Thoracic aorta (tissue), 2 donors: ENCODE measurements at regions not wholly inside any gene's neighbourhood (a gene's known extent, or its start where the extent isn't known, plus 50 kb on each side); places are given as distances from the start of the nearest gene placed in this dataset.

Source experiments
- ATAC-seq: fragments of 150-250 bp; one replicate; pipeline ENCODE4 v1.8.0; 2017; ENCODE audit warnings: low read depth; ENCODE audit not compliant: insufficient number of reproducible peaks, low FRiP score
- DNase-seq: peaks from one replicate; pipeline ENCODE4 v3.0.0-alpha.2; 2020; ENCODE audit warnings: low spot score
- H3K27ac ChIP-seq, 2 donors: fragments of 200-600 bp; sonication (generic); 1 replicate in 1 of 2; 2 replicates in 1 of 2; pipeline ENCODE4 v1.5.1; 2016; ENCODE audit warnings: mild to moderate bottlenecking in 2 of 2, moderate library complexity in 2 of 2
- H3K27me3 ChIP-seq: fragments of 200-600 bp; sonication (generic); replicated peaks from 2 replicates; pipeline ENCODE4 v1.6.0; 2016; ENCODE audit warnings: mild to moderate bottlenecking; ENCODE audit not compliant: insufficient read depth
- H3K36me3 ChIP-seq: fragments of 200-600 bp; sonication (generic); one replicate; pipeline ENCODE4 v1.5.1; 2016
- H3K4me1 ChIP-seq, 2 donors: fragments of 200-600 bp; sonication (generic); 1 replicate in 1 of 2; 2 replicates in 1 of 2; pipeline versions ENCODE4 v1.5.1 to v1.6.0; 2016; ENCODE audit warnings: low read depth in 2 of 2, mild to moderate bottlenecking in 1 of 2; ENCODE audit not compliant: control insufficient read depth in 1 of 2
- H3K4me3 ChIP-seq: fragments of 200-600 bp; sonication (generic); 2 replicates; pipeline ENCODE4 v1.5.1; 2016; ENCODE audit warnings: mild to moderate bottlenecking
- H3K9me3 ChIP-seq: fragments of 200-600 bp; sonication (generic); 2 replicates; pipeline ENCODE4 v1.5.1; 2016
- CTCF ChIP-seq: fragments of 200-600 bp; sonication (generic); IDR thresholded peaks from one replicate; pipeline ENCODE4 v1.5.1; 2019; ENCODE audit warnings: antibody characterized with exemption

GRCh38 chr3:44100298-44100695 is 141.4 kb upstream of the TOPAZ1 start:
- TF ChIP-seq CTCF = no peak
- ATAC-seq (no peak), DNase-seq (no peak)

DNA sequence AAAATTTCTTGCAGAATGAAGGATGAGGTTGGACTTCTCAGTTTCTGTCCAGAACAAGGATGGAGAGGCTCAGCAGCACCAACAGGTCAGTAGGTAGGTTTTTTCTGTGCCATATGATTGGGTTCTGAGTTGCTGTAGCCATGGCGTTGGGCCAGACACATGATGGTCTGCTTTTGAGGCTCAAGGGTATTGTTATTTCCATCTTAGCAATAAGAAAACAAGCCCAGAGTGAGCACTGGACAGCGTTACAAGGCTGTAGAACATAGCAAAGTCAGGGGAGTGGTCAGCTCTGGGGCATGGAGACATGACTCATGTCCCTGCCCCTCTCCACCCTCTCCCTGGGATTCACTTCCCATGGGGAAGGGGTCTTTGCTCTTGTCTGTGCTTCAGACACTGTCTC is 137.6 kb upstream of the TOPAZ1 start:
- no peaks in the 10 kb centered on the region for H3K4me1 ChIP-seq
- no peaks in the 10 kb centered on the region for H3K36me3 ChIP-seq
- ATAC-seq (no peak), DNase-seq (no peak)
- H3K27me3 ChIP-seq = no peaks in the 10 kb centered on the region
- H3K4me3 ChIP-seq = no peak overlapping the region
- no peak overlapping the region for H3K27ac ChIP-seq
- no peak for TF ChIP-seq CTCF
- no peaks in the 10 kb centered on the region for H3K9me3 ChIP-seq

More at GRCh38 chr3:44100298-44100695, 141.4 kb upstream of the TOPAZ1 start:
- H3K9me3 ChIP-seq = no peaks in the 10 kb centered on the region
- no peaks in the 10 kb centered on the region for H3K27me3 ChIP-seq
- H3K27ac ChIP-seq = no peak overlapping the region
- no peak overlapping the region for H3K4me3 ChIP-seq
- H3K36me3 ChIP-seq = no peaks in the 10 kb centered on the region
- H3K4me1 ChIP-seq = no peaks in the 10 kb centered on the region

GRCh38 chr3:44104668-44105321 is 136.9 kb upstream of the TOPAZ1 start:
- no peak for ATAC-seq

GRCh38 chr3:44105571-44105970 is 136.1 kb upstream of the TOPAZ1 start:
- Histone ChIP-seq H3K27ac (no peak overlapping the region), H3K4me3 (no peak overlapping the region), H3K27me3 (no peaks in the 10 kb centered on the region), H3K4me1 (no peaks in the 10 kb centered on the region), H3K36me3 (no peaks in the 10 kb centered on the region), H3K9me3 (no peaks in the 10 kb centered on the region)
- ATAC-seq = no peak
- no peak for TF ChIP-seq CTCF
- DNase-seq = no peak

More at GRCh38 chr3:44104668-44105321, 136.9 kb upstream of the TOPAZ1 start:
- no peak for TF ChIP-seq CTCF
- Histone ChIP-seq H3K4me3 (no peak overlapping the region), H3K36me3 (no peaks in the 10 kb centered on the region), H3K27me3 (no peaks in the 10 kb centered on the region), H3K9me3 (no peaks in the 10 kb centered on the region), H3K4me1 (no peaks in the 10 kb centered on the region), H3K27ac (no peak overlapping the region)
- DNase-seq = no peak

DNA sequence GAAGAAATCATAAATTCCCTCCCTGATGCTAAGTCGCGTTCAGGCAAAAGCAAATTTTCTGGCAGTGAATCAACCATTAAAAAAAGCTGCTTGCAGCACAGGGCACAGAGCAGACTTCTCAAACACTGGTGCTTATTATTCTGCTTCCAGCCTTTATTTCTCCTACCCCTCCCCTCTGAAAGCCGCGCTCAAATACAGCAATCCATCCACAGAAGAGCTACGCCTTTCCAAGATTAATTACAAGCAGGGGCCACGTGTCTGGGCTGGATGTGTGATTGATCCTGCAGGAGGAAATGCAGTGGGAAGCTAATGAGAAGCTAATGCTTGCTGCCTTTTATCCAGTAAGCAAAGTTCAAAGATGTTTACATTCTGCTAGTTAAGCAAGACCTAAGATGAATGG is 134.9 kb upstream of the TOPAZ1 start:
- no peak for DNase-seq
- no peaks in the 10 kb centered on the region for H3K27me3 ChIP-seq
- H3K9me3 ChIP-seq = no peaks in the 10 kb centered on the region
- TF ChIP-seq CTCF = no peak
- H3K4me3 ChIP-seq = no peak overlapping the region
- no peaks in the 10 kb centered on the region for H3K36me3 ChIP-seq
- H3K27ac ChIP-seq = no peak overlapping the region
- no peaks in the 10 kb centered on the region for H3K4me1 ChIP-seq
- no peak for ATAC-seq
